GM12878 (cell line): ENCODE measurements at regions not wholly inside any gene's neighbourhood (a gene's known extent, or its start where the extent isn't known, plus 50 kb on each side); places are given as distances from the start of the nearest gene placed in this dataset.
A peak's percentile ranks its signal among the peaks of the same experiment; 100 is the strongest.

Experiments used
- ATAC-seq: fragments of 200-7000 bp; cut with Tn5 transposase; 3 replicates; pipeline ENCODE4 v1.9.1; 2020; ENCODE audit warnings: mild to moderate bottlenecking, moderate library complexity
- BruUV-seq: library from RNA; stranded (reverse); fragments of 400-500 nt; replicated peaks from 2 replicates; lab custom pipeline; 2021; lab: Mats Ljungman, UMichigan
- CTCF ChIA-PET: fragments of 300-600 bp; sonication (Branson Sonifier 250); formaldehyde crosslinking; extraction: SDS; loops from one replicate; lab custom pipeline; 2021; ENCODE audit warnings: inconsistent platforms; lab: Yijun Ruan, JAX
- POLR2A ChIA-PET: fragments of 350-600 bp; formaldehyde crosslinking; extraction: SDS; loops from one replicate; lab custom pipeline; 2021; ENCODE audit warnings: inconsistent platforms; lab: Charles Lee
- RAD21 ChIA-PET: fragments of 300-600 bp; sonication (Branson Sonifier 250); formaldehyde crosslinking; loops from one replicate; lab custom pipeline; 2023; ENCODE audit warnings: antibody characterized with exemption; ENCODE audit not compliant: unreplicated experiment; lab: Charles Lee
- SMC1A ChIA-PET: fragments of 300-600 bp; sonication (Branson Sonifier 250); formaldehyde crosslinking; loops from one replicate; lab custom pipeline; 2023; ENCODE audit not compliant: unreplicated experiment, uncharacterized antibody; lab: Charles Lee
- DNase-seq: peaks from one replicate; pipeline ENCODE4 v3.0.0-alpha.2; 2011; ENCODE audit warnings: low read depth, low spot score
- FAIRE-seq: peaks from 3 replicates; lab custom pipeline; 2011; peaks lifted over from hg19 to GRCh38; lab: Jason Lieb, UNC
- H2AFZ ChIP-seq: 2 replicates; pipeline ENCODE4 v1.6.0; 2011; ENCODE audit warnings: low read depth, low read length, control low read depth; ENCODE audit not compliant: control insufficient read depth
- H3K27ac ChIP-seq: 2 replicates; pipeline ENCODE4 v1.5.1; 2011; ENCODE audit warnings: control low read depth; ENCODE audit not compliant: control insufficient read depth, insufficient read depth
- H3K27me3 ChIP-seq, 2 experiments: replicated peaks in 1 of 2; 2 replicates each; pipeline versions ENCODE4 v1.6.0 to v1.6.1; 2011; ENCODE audit warnings: low read length in 1 of 2; ENCODE audit not compliant: control insufficient read depth in 2 of 2, insufficient read depth in 2 of 2
- H3K36me3 ChIP-seq, 2 experiments: 2 replicates each; pipeline ENCODE4 v1.5.1; 2011; ENCODE audit warnings: low read length in 1 of 2; ENCODE audit not compliant: control insufficient read depth in 2 of 2, insufficient read depth in 2 of 2
- H3K4me1 ChIP-seq: 2 replicates; pipeline ENCODE4 v1.6.1; 2011; ENCODE audit warnings: mild to moderate bottlenecking, low read length, moderate library complexity, mixed read lengths; ENCODE audit not compliant: control insufficient read depth, insufficient read depth
- H3K4me2 ChIP-seq: 2 replicates; pipeline ENCODE4 v1.6.0; 2011; ENCODE audit warnings: control low read depth; ENCODE audit not compliant: control insufficient read depth, insufficient read depth
- H3K4me3 ChIP-seq: fragments of 200-600 bp; sonication (generic); 2 replicates; pipeline ENCODE4 v1.5.1; 2016
- H3K79me2 ChIP-seq: 2 replicates; pipeline ENCODE4 v1.6.0; 2011; ENCODE audit warnings: low read length; ENCODE audit not compliant: control insufficient read depth, insufficient read depth
- H3K9ac ChIP-seq: 2 replicates; pipeline ENCODE4 v1.8.0; 2011; ENCODE audit warnings: low read length, control low read depth, mixed read lengths; ENCODE audit not compliant: control insufficient read depth, insufficient read depth
- H3K9me3 ChIP-seq: replicated peaks from 3 replicates; pipeline ENCODE4 v1.5.1; 2011; ENCODE audit warnings: mild to moderate bottlenecking, low read length; ENCODE audit not compliant: control insufficient read depth, insufficient read depth
- H4K20me1 ChIP-seq: 2 replicates; pipeline ENCODE4 v1.6.0; 2011; ENCODE audit not compliant: control insufficient read depth, insufficient read depth
- CHD1 ChIP-seq: IDR thresholded peaks from 2 replicates; pipeline ENCODE4 v1.6.1; 2012; ENCODE audit warnings: low read depth, low read length, improper control_type of control experiment
- CHD2 ChIP-seq: IDR thresholded peaks from 2 replicates; pipeline ENCODE4 v1.6.1; 2011; ENCODE audit warnings: low read depth, low read length, improper control_type of control experiment, borderline replicate concordance
- GATAD2B ChIP-seq: fragments of 450-650 bp; conservative IDR thresholded peaks from 2 replicates; pipeline ENCODE4 v1.6.1; 2017; ENCODE audit warnings: low read depth, mild to moderate bottlenecking, moderate library complexity
- HDGF ChIP-seq: fragments of 450-650 bp; IDR thresholded peaks from 2 replicates; pipeline ENCODE4 v1.6.1; 2016; ENCODE audit warnings: antibody characterized with exemption
- IKZF2 ChIP-seq, 2 experiments: fragments of 450-650 bp; IDR thresholded peaks; 2 replicates each; pipeline ENCODE4 v1.6.1; 2017; ENCODE audit warnings: mild to moderate bottlenecking in 2 of 2, moderate library complexity in 2 of 2
- KLF5 ChIP-seq: fragments of 450-650 bp; IDR thresholded peaks from 2 replicates; pipeline ENCODE4 v1.6.1; 2014; ENCODE audit warnings: mild to moderate bottlenecking; ENCODE audit not compliant: partially characterized antibody
- MEF2B ChIP-seq: fragments of 450-650 bp; IDR thresholded peaks from 2 replicates; pipeline ENCODE4 v1.6.1; 2018; ENCODE audit warnings: mild to moderate bottlenecking, moderate library complexity; ENCODE audit not compliant: partially characterized antibody, poor library complexity, severe bottlenecking
- MTA2 ChIP-seq: fragments of 450-650 bp; IDR thresholded peaks from 2 replicates; pipeline ENCODE4 v1.6.1; 2016; ENCODE audit warnings: low read depth, mild to moderate bottlenecking, moderate library complexity
- MYC ChIP-seq: IDR thresholded peaks from 2 replicates; pipeline ENCODE4 v1.6.1; 2011; ENCODE audit warnings: mild to moderate bottlenecking, low read length, moderate library complexity, inconsistent platforms; ENCODE audit not compliant: insufficient read depth, insufficient replicate concordance, insufficient read length, severe bottlenecking
- NFIC ChIP-seq: IDR thresholded peaks from 2 replicates; pipeline ENCODE4 v1.6.1; 2012; ENCODE audit warnings: low read depth, mild to moderate bottlenecking, inconsistent platforms, low read length, moderate library complexity
- PAX5 ChIP-seq: IDR thresholded peaks from 2 replicates; pipeline ENCODE4 v1.6.1; 2011; ENCODE audit warnings: low read depth, low read length, borderline replicate concordance
- SPI1 ChIP-seq: IDR thresholded peaks from 2 replicates; pipeline ENCODE4 v1.6.1; 2011; ENCODE audit warnings: low read depth, mild to moderate bottlenecking, low read length, moderate library complexity, borderline replicate concordance; ENCODE audit not compliant: insufficient read depth
- WRNIP1 ChIP-seq: IDR thresholded peaks from 2 replicates; pipeline ENCODE4 v1.6.1; 2011; ENCODE audit warnings: low read depth, low read length, improper control_type of control experiment, borderline replicate concordance
- ZNF207 ChIP-seq: fragments of 450-650 bp; IDR thresholded peaks from 2 replicates; pipeline ENCODE4 v1.6.1; 2014; ENCODE audit warnings: antibody characterized with exemption, mild to moderate bottlenecking, borderline replicate concordance
- ZNF622 ChIP-seq: fragments of 450-650 bp; IDR thresholded peaks from 2 replicates; pipeline ENCODE4 v1.6.1; 2017; ENCODE audit warnings: mild to moderate bottlenecking, inconsistent platforms
- ZSCAN29 ChIP-seq: fragments of 450-650 bp; IDR thresholded peaks from 2 replicates; pipeline ENCODE4 v1.6.1; 2017; ENCODE audit warnings: mild to moderate bottlenecking, moderate library complexity
- WGBS: methylation state at CpG from one replicate; pipeline ENCODE4 v1.1.6; 2016; ENCODE audit warnings: low lambda C conversion rate; ENCODE audit not compliant: insufficient replicate concordance, insufficient coverage; ENCODE audit errors: missing lambda C conversion rate; 5-methylcytosine and 5-hydroxymethylcytosine counted together
- in situ Hi-C: fragments of 300-500 bp; cut with MboI; formaldehyde crosslinking; loops from 9 replicates; pipeline ENCODE4 v1.14.3; 2018; ENCODE audit warnings: mixed read lengths
- intact Hi-C: fragments of 100-400 bp; cut with micrococcal nuclease; formaldehyde crosslinking; loops from one replicate; pipeline ENCODE4 v1.14.2; 2022; ENCODE audit not compliant: unreplicated experiment
- TF ChIP-seq, protein P1 (sequence below): IDR thresholded peaks from 2 replicates; pipeline ENCODE4 v1.6.1; 2012; ENCODE audit warnings: mild to moderate bottlenecking, low read depth, low read length

- no peaks in the 10 kb centered on the region for H4K20me1 ChIP-seq
- H3K27me3 ChIP-seq: no peaks in the 10 kb centered on the region
- no peak overlapping the region for H3K4me3 ChIP-seq
- no peak for DNase-seq
- WGBS: 0% methylated on average over 1 of the region's 1 CpG
- intact Hi-C loops: no loop called here
- FAIRE-seq: no peak
- H3K9me3 ChIP-seq: no peaks in the 10 kb centered on the region
- POLR2A ChIA-PET: no interaction called here
- SMC1A ChIA-PET: interaction anchor here (1.1 to 1.6 kb wide), 3 partner anchors 19 to 76 kb away, joined by 3 read pairs; no protein-coding TSS in a partner anchor
- no peak overlapping the region for H3K9ac ChIP-seq
- no peak overlapping the region for H3K27ac ChIP-seq
- RAD21 ChIA-PET: interaction anchor here (1.6 kb wide), 1 partner anchor 8 kb away, joined by 4 read pairs; no protein-coding TSS in a partner anchor
- H2AFZ ChIP-seq: no peak overlapping the region
- peak; percentile 19; the same call in 1 of the 2 replicates for TF ChIP-seq MTA2
- TF ChIP-seq HDGF: no peak
- no peak for TF ChIP-seq ZNF622
- TF ChIP-seq KLF5: no peak
- no peak for TF ChIP-seq IKZF2 (IDR thresholded peaks at IDR 0.05)
- TF ChIP-seq MYC: no peak
- TF ChIP-seq MEF2B: peak; percentile 69
- TF ChIP-seq PAX5: no peak
- no peaks in the 10 kb centered on the region for H3K79me2 ChIP-seq
- peak; percentile 33 for ATAC-seq
- no peak overlapping the region for H3K4me2 ChIP-seq
- H3K36me3 ChIP-seq: no peaks in the 10 kb centered on the region
- in situ Hi-C loops: no loop called here
- no TSS peak for BruUV-seq
- CTCF ChIA-PET: no interaction called here
- H3K4me1 ChIP-seq: no peaks in the 10 kb centered on the region
Measured at GRCh38 chr5:23033864-23034263, 180.7 kb upstream of the CDH12 start.

- ATAC-seq: no peak
- POLR2A ChIA-PET: interaction anchor here (2.2 kb wide), 1 partner anchor 19 kb away, joined by 4 read pairs; no protein-coding TSS in a partner anchor
- FAIRE-seq: no peak
- no peak for DNase-seq
- CTCF ChIA-PET: interaction anchor here (0.8 to 2.1 kb wide), 2 partner anchors 9 to 11 kb away, joined by 3 to 6 read pairs; no protein-coding TSS in a partner anchor
- RAD21 ChIA-PET: interaction anchor here (0.8 kb wide), 1 partner anchor 31 kb away, joined by 3 read pairs; no protein-coding TSS in a partner anchor
- no peaks in the 10 kb centered on the region for H3K27me3 ChIP-seq
- H3K4me1 ChIP-seq: no peaks in the 10 kb centered on the region
- SMC1A ChIA-PET: interaction anchor here (0.9 to 1.8 kb wide), 4 partner anchors 10 to 116 kb away, joined by 3 to 9 read pairs (median 4); no protein-coding TSS in a partner anchor
- no peak overlapping the region for H2AFZ ChIP-seq
- intact Hi-C loops: no loop called here
- no peak overlapping the region for H3K9ac ChIP-seq
- no peak overlapping the region for H3K4me2 ChIP-seq
- H4K20me1 ChIP-seq: no peaks in the 10 kb centered on the region
- H3K27ac ChIP-seq: no peak overlapping the region
- in situ Hi-C loops: no loop called here
- BruUV-seq: no TSS peak
- H3K9me3 ChIP-seq: no peaks in the 10 kb centered on the region
- no peaks in the 10 kb centered on the region for H3K79me2 ChIP-seq
- H3K36me3 ChIP-seq: no peaks in the 10 kb centered on the region
- H3K4me3 ChIP-seq: no peak overlapping the region
- TF ChIP-seq, protein P1, sequence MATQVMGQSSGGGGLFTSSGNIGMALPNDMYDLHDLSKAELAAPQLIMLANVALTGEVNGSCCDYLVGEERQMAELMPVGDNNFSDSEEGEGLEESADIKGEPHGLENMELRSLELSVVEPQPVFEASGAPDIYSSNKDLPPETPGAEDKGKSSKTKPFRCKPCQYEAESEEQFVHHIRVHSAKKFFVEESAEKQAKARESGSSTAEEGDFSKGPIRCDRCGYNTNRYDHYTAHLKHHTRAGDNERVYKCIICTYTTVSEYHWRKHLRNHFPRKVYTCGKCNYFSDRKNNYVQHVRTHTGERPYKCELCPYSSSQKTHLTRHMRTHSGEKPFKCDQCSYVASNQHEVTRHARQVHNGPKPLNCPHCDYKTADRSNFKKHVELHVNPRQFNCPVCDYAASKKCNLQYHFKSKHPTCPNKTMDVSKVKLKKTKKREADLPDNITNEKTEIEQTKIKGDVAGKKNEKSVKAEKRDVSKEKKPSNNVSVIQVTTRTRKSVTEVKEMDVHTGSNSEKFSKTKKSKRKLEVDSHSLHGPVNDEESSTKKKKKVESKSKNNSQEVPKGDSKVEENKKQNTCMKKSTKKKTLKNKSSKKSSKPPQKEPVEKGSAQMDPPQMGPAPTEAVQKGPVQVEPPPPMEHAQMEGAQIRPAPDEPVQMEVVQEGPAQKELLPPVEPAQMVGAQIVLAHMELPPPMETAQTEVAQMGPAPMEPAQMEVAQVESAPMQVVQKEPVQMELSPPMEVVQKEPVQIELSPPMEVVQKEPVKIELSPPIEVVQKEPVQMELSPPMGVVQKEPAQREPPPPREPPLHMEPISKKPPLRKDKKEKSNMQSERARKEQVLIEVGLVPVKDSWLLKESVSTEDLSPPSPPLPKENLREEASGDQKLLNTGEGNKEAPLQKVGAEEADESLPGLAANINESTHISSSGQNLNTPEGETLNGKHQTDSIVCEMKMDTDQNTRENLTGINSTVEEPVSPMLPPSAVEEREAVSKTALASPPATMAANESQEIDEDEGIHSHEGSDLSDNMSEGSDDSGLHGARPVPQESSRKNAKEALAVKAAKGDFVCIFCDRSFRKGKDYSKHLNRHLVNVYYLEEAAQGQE: no peak
- TF ChIP-seq CHD2: no peak
- TF ChIP-seq NFIC: no peak
- TF ChIP-seq CHD1: no peak
- TF ChIP-seq GATAD2B: no peak
- TF ChIP-seq SPI1: no peak
- TF ChIP-seq ZSCAN29: no peak
- TF ChIP-seq WRNIP1: no peak
- no peak for TF ChIP-seq ZNF207
Measured at GRCh38 chr5:23029290-23029689, 176.1 kb upstream of the CDH12 start.
